GM23338 (cell line): ENCODE measurements at regions not wholly inside any gene's neighbourhood (a gene's known extent, or its start where the extent isn't known, plus 50 kb on each side); places are given as distances from the start of the nearest gene placed in this dataset.

Experiments used
- ATAC-seq: fragments of 200-7000 bp; cut with Tn5 transposase; 3 replicates; pipeline ENCODE4 v1.9.1; 2020
- DNase-seq: peaks from one replicate; pipeline ENCODE4 v3.0.0-alpha.2; 2015; ENCODE audit warnings: low spot score
- H2AFZ ChIP-seq: fragments of 200-600 bp; sonication (generic); 2 replicates; pipeline ENCODE4 v1.8.0; 2016; ENCODE audit warnings: antibody characterized with exemption, mild to moderate bottlenecking, moderate library complexity
- H3F3A ChIP-seq: fragments of 200-600 bp; sonication (generic); replicated peaks from 2 replicates; pipeline ENCODE4 v1.8.0; 2017; ENCODE audit warnings: antibody characterized with exemption, mixed run types, low read depth
- H3K27ac ChIP-seq: fragments of 200-600 bp; sonication (generic); 2 replicates; pipeline ENCODE4 v1.6.1; 2016; ENCODE audit warnings: low read depth
- H3K27me3 ChIP-seq: fragments of 200-600 bp; sonication (generic); 2 replicates; pipeline ENCODE4 v1.8.0; 2016; ENCODE audit warnings: mild to moderate bottlenecking, mixed run types, moderate library complexity; ENCODE audit not compliant: insufficient read depth
- H3K36me3 ChIP-seq: fragments of 200-600 bp; sonication (generic); 2 replicates; pipeline ENCODE4 v1.8.0; 2016; ENCODE audit warnings: mild to moderate bottlenecking; ENCODE audit not compliant: insufficient read depth
- H3K4me1 ChIP-seq: fragments of 200-600 bp; sonication (generic); 2 replicates; pipeline ENCODE4 v1.8.0; 2016; ENCODE audit warnings: mild to moderate bottlenecking, moderate library complexity; ENCODE audit not compliant: insufficient read depth
- H3K4me2 ChIP-seq: fragments of 200-600 bp; sonication (generic); 2 replicates; pipeline ENCODE4 v1.7.1; 2017; ENCODE audit warnings: mixed run types
- H3K4me3 ChIP-seq: fragments of 200-600 bp; sonication (generic); 2 replicates; pipeline ENCODE4 v1.6.1; 2016; ENCODE audit warnings: mixed run types
- H3K79me2 ChIP-seq: fragments of 200-600 bp; sonication (generic); replicated peaks from 2 replicates; pipeline ENCODE4 v1.8.0; 2017; ENCODE audit warnings: mild to moderate bottlenecking; ENCODE audit not compliant: insufficient read depth
- H3K9me2 ChIP-seq: fragments of 200-600 bp; sonication (generic); 2 replicates; pipeline ENCODE4 v1.8.0; 2017; ENCODE audit not compliant: insufficient read depth
- H4K20me1 ChIP-seq: fragments of 200-600 bp; sonication (generic); replicated peaks from 2 replicates; pipeline ENCODE4 v1.8.0; 2017; ENCODE audit warnings: mild to moderate bottlenecking; ENCODE audit not compliant: insufficient read depth
- H3K27ac Mint-ChIP-seq: 2 replicates; pipeline ENCODE4 v1.8.0; 2020; ENCODE audit warnings: inconsistent platforms, mild to moderate bottlenecking, moderate library complexity, mixed read lengths
- H3K27me3 Mint-ChIP-seq: 3 replicates; pipeline ENCODE4 v1.8.0; 2022; ENCODE audit warnings: low read depth, mild to moderate bottlenecking, moderate library complexity, mixed read lengths, inconsistent platforms; ENCODE audit not compliant: insufficient read depth, poor library complexity
- H3K36me3 Mint-ChIP-seq: 3 replicates; pipeline ENCODE4 v1.8.0; 2021; ENCODE audit warnings: low read depth, mild to moderate bottlenecking, inconsistent platforms, moderate library complexity, mixed read lengths
- H3K4me1 Mint-ChIP-seq: 3 replicates; pipeline ENCODE4 v1.8.0; 2020; ENCODE audit warnings: mild to moderate bottlenecking, inconsistent platforms, mixed read lengths
- H3K4me3 Mint-ChIP-seq: 3 replicates; pipeline ENCODE4 v1.8.0; 2021; ENCODE audit warnings: moderate library complexity, mild to moderate bottlenecking, inconsistent platforms, mixed read lengths
- H3K9me3 Mint-ChIP-seq: 3 replicates; pipeline ENCODE4 v1.8.0; 2020; ENCODE audit warnings: moderate library complexity, mild to moderate bottlenecking, inconsistent platforms, mixed read lengths
- CREB1 ChIP-seq: fragments of 250-450 bp; sonication (Bioruptor Pico); IDR thresholded peaks from 2 replicates; pipeline ENCODE4 v1.5.0; 2020; ENCODE audit warnings: low read depth, mild to moderate bottlenecking, moderate library complexity
- CTCF ChIP-seq, 2 experiments: fragments of 200-600 bp in 1 of 2; sonication (generic) in 1 of 2; conservative IDR thresholded peaks; 2 replicates each; pipeline versions ENCODE4 v1.5.1 to v1.6.1; 2016 to 2017; ENCODE audit warnings: antibody characterized with exemption in 2 of 2, low read depth in 2 of 2, mild to moderate bottlenecking in 2 of 2, moderate library complexity in 1 of 2
- EZH2 ChIP-seq: fragments of 200-600 bp; sonication (generic); IDR thresholded peaks from one replicate; pipeline ENCODE4 v1.8.0; 2017; ENCODE audit warnings: antibody characterized with exemption, mild to moderate bottlenecking, low read depth; ENCODE audit not compliant: unreplicated experiment
- EZH2phosphoT487 ChIP-seq: fragments of 200-600 bp; sonication (generic); IDR thresholded peaks from one replicate; pipeline ENCODE4 v1.8.1; 2018; ENCODE audit warnings: antibody characterized with exemption; ENCODE audit not compliant: unreplicated experiment
- JUNB ChIP-seq: IDR thresholded peaks from one replicate; pipeline ENCODE4 v1.6.1; 2016; ENCODE audit warnings: antibody characterized with exemption; ENCODE audit not compliant: unreplicated experiment
- NANOG ChIP-seq: IDR thresholded peaks from 2 replicates; pipeline ENCODE4 v1.6.1; 2016; ENCODE audit warnings: antibody characterized with exemption, borderline replicate concordance
- POLR2AphosphoS5 ChIP-seq: IDR thresholded peaks from 2 replicates; pipeline ENCODE4 v1.6.1; 2016; ENCODE audit warnings: antibody characterized with exemption, low read depth
- REST ChIP-seq: IDR thresholded peaks from one replicate; pipeline ENCODE4 v1.6.1; 2018; ENCODE audit warnings: antibody characterized with exemption; ENCODE audit not compliant: unreplicated experiment
- STAT1 ChIP-seq: IDR thresholded peaks from one replicate; pipeline ENCODE4 v1.6.1; 2016; ENCODE audit warnings: antibody characterized with exemption; ENCODE audit not compliant: unreplicated experiment
- ZNF114 ChIP-seq: fragments of 250-450 bp; sonication (Bioruptor Pico); IDR thresholded peaks from 2 replicates; pipeline ENCODE4 v1.5.0; 2020; ENCODE audit warnings: mild to moderate bottlenecking, moderate library complexity
- ZNF331 ChIP-seq: fragments of 250-450 bp; sonication (Bioruptor Pico); IDR thresholded peaks from 2 replicates; pipeline ENCODE4 v1.5.0; 2020; ENCODE audit warnings: low read depth, mild to moderate bottlenecking, moderate library complexity
- ZNF462 ChIP-seq: fragments of 250-450 bp; sonication (Bioruptor Pico); IDR thresholded peaks from 2 replicates; pipeline ENCODE4 v1.5.0; 2020; ENCODE audit warnings: mild to moderate bottlenecking, moderate library complexity
- TF ChIP-seq, protein P1 (sequence below): IDR thresholded peaks from 2 replicates; pipeline ENCODE4 v1.6.1; 2016; ENCODE audit warnings: antibody characterized with exemption

GRCh38 chr3:192077795-192078497, 617.0 kb downstream of the PYDC2 start:
- Histone ChIP-seq H2AFZ (peak overlapping the region; percentile 3; the same call in 1 of the 2 replicates), H4K20me1 (no peaks in the 10 kb centered on the region), H3K4me1 (peaks cover 21% of the 10 kb centered on the region), H3K79me2 (no peaks in the 10 kb centered on the region), H3K9me2 (peaks cover 6% of the 10 kb centered on the region; the same call in 1 of the 2 replicates), H3F3A (no peaks in the 10 kb centered on the region), H3K36me3 (no peaks in the 10 kb centered on the region), H3K4me3 (no peak overlapping the region), H3K4me2 (0 out of 2 replicates have a peak overlapping the region, but pooled peaks have one; percentile 44), H3K27ac (no peak overlapping the region), H3K27me3 (no peaks in the 10 kb centered on the region)
- TF ChIP-seq JUNB (no peak), CREB1 (CRISPR knock-in tag) (no peak), EZH2 (no peak), ZNF114 (no peak), REST (no peak), NANOG (no peak), CTCF (conservative IDR thresholded peaks at IDR 0.05; ENCODE audit: low read depth in 2 of 2) (no peak), POLR2AphosphoS5 (no peak), ZNF331 (no peak), ZNF462 (CRISPR knock-in tag) (no peak), STAT1 (no peak), EZH2phosphoT487 (no peak)
- TF ChIP-seq, protein P1, sequence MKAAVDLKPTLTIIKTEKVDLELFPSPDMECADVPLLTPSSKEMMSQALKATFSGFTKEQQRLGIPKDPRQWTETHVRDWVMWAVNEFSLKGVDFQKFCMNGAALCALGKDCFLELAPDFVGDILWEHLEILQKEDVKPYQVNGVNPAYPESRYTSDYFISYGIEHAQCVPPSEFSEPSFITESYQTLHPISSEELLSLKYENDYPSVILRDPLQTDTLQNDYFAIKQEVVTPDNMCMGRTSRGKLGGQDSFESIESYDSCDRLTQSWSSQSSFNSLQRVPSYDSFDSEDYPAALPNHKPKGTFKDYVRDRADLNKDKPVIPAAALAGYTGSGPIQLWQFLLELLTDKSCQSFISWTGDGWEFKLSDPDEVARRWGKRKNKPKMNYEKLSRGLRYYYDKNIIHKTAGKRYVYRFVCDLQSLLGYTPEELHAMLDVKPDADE = no peak
- H3K4me1 Mint-ChIP-seq = peaks cover 24% of the 10 kb centered on the region
- peaks cover 11% of the 10 kb centered on the region; the same call in 2 of the 3 replicates for H3K36me3 Mint-ChIP-seq
- peak; percentile 39; the same call in 2 of the 3 replicates for ATAC-seq
- H3K27ac Mint-ChIP-seq = no peak overlapping the region
- H3K4me3 Mint-ChIP-seq = no peak overlapping the region
- H3K27me3 Mint-ChIP-seq = peaks cover 11% of the 10 kb centered on the region
- no peak for DNase-seq
- H3K9me3 Mint-ChIP-seq = peaks cover 15% of the 10 kb centered on the region
